ENCODE measurements at regions not wholly inside any gene's neighbourhood (a gene's known extent, or its start where the extent isn't known, plus 50 kb on each side); places are given as distances from the start of the nearest gene placed in this dataset.

DNA sequence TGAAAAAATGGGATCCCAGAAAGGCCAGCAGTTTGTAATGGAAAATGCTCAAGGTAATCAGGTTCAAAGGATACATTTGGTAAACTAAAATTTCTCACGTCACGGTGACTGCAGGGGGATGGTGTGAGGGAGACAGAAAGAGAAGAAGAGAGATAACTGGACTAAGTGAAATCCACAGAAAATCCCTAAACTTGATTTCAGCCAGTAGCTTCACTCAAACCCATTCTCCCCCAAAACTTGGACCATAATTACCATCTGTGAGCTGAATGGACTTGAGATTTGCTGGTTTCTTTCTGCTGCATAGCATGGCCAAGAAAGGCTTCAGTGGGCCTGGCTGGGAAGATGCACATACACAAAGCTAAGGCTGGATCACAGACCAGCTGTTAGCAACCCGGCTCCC lies 155.4 kb upstream of the LMO4 start:
- TF ChIP-seq EZH2phosphoT487 (IDR thresholded peaks at IDR 0.05; ENCODE audit: insufficient read depth, low read depth) (no peak), EZH2 (IDR thresholded peaks at IDR 0.05; ENCODE audit: insufficient read depth, poor library complexity, severe bottlenecking) (no peak)

All from GM23248 (cell line).